Stimulated activated CD4-positive, alpha-beta T cell treated with anti-CD3 and anti-CD28 coated beads, Interleukin-4, amount 100 ng/mL, for 4 hours (primary cell): ENCODE measurements at regions not wholly inside any gene's neighbourhood (a gene's known extent, or its start where the extent isn't known, plus 50 kb on each side); places are given as distances from the start of the nearest gene placed in this dataset.
"Not testable (repeated sequence)": the region's sequence is repeated elsewhere in the genome, so short reads cannot be mapped to it uniquely, and the experiment has no call there.

Source experiments
- DNase-seq, 2 experiments: peaks; one replicate each; pipeline ENCODE4 v3.0.0-alpha.2; 2020

DNA sequence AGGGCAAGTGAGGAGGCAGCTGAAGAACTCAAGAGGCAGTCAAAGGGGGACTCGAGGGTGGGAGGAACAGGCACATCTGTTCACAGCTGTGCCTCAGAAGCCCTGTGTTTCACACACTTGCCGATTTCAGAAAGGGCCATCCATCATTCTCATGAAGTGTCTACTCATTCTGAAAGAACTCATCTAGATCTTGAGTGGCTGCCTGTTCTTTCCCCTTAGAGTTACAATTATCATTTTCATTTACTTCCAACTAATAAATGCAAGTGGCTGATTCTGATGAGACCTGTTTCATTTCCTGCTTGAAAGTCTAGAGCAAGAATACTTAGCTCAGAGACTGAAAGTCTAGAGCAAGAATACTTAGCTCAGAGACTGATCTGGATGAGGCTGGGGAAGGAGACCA lies 1145.1 kb downstream of the UQCRFS1 start:
- DNase-seq: no peak

DNA sequence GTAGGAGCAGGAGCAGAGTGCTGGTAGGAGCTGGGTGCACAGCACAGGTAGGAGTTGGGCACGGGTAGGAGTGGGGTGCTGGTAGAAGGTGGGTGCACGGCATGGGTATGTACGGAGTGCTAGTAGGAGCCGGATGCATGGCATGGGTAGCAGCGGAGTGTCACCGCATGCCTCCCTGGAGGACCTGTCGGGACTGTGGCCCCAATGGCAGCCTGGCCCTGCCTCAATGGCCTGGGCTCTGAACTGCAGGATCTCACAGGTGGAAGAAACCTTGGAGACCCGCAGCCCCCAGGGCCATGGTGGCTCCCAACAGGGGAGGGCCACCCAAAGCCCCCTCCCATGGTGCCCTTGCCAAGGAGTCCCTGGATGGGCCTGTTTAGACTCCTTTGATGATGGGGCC lies 1146.0 kb downstream of the UQCRFS1 start:
- DNase-seq: no peak

DNA sequence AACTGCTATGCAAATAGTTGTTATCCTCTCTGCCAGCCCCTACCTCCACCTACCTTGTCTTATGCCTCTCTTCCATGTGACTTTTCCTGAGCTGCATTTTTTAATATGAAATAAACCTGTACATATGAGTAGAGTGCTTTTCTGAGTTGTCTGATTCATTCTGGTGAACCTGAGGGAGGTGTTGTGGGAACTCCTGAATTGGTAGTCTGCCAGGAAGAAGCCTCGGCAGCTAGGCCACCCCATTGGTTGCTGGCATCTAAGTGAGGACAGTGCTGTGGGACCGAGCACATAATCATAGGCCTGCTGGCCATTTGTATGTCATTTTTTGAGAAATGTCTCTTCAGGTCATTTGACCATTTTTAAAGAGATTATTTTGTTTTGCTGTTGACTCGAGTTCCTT lies 1146.8 kb downstream of the UQCRFS1 start:
- no peak for DNase-seq

DNA sequence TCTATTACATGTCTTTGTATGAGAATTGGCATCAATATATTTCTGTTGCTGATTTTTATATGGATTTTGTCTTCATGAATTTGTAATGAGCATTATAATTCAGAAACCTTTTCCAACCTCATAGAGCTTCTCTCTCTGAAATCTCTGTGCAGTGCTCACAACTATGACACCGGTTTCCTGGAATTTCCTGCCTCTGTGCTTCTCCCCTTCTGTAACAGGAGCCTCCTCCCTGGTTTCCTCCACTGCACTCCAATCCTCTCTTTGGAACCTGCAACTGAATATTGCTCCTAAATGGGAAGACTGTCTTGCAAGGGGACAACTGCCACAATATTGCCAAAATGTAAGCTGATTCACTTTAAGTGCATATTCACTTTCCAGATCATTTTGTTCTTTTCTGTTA lies 1147.9 kb downstream of the UQCRFS1 start:
- no peak for DNase-seq

DNA sequence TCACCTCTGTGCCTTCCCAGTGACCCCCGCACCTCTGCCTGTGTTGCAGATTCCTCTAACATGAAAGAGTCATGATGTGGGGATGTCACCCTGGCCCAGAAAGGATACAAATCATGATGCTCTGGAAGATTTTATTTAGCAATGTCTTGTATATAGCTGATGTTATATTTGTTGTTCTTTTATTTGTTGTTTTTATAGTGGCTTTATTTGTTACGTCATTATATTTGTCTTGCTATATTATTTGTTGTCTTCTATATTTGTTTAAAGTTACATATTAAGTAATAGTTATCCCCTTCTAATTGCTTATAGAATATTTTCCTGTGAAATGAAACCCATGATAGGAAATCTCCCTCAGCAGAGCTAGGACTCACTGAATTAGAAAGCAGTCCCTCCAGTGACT lies 1149.2 kb downstream of the UQCRFS1 start:
- no peak for DNase-seq

DNA sequence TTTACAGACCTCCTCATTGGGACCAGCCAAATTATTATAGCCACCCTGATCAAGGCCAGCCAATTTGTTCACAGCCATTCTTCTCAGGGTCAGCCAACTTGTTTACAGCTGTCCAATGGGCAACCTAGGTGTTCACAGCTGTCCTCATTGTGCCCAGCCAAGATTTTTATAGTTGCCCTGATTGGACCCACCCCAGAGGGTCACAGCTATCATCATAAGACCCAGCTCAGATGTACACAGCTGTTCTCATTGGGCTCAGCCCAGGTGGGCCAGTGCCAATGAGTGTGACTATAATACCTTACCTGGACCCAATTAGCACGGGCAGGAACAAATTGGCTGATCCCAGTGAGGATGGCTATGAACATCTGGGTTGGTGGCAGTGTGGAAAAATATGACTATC lies 1151.8 kb downstream of the UQCRFS1 start:
- no peak for DNase-seq

DNA sequence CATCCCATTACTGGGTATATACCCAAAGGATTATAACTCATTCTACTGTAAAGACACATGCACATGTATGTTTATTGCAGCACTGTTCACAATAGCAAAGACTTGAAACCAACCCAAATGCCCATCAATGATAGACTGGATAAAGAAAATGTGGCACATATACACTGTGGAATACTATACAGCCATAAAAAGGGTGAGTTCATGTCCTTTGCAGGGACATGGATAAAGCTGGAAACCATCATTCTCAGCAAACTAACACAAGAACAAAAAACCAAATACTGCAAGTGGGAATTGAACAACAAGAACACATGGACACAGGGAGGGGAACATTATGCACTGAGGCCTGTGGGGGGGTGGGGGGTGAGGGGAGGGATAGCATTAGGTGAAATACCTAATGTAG lies 1155.9 kb downstream of the UQCRFS1 start:
- DNase-seq: not testable (repeated sequence)

DNA sequence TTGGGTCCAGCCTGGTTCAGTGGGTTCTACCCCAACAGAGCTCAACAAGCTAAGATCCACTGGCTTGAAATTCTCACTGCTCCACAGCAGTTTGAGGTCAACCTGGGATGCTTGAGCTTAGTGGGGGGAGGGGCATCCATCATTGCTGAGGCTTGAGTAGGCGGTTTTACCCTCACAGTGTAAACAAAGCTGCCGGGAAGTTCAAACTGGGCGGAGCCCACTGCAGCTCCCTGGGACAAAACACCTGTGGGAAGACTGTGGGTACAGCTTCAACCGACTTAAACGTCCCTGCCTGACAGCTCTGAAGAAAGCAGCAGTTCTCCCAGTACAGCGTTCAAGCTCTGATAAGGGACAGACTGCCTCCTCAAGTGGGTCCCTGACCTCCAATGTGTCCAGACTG lies 1161.9 kb downstream of the UQCRFS1 start:
- no peak for DNase-seq

DNA sequence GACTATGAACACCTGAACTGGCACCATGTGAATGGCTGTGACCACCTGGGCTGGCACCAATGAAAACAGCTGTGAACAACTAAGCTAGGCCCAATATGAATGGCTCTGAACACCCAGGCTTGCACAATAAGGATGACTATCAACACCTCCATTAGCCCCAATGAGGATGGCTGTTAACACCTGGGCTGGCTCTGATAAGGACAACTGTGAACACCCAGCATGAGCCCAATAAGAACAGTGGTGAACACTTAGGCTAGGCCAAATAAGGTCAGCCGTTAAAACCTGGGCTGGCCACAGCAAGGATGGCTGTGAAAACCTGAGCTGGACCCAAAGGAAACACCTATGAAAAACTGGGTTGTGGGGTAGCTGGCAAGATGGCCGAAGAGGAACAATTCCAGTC lies 1163.1 kb downstream of the UQCRFS1 start:
- no peak for DNase-seq

DNA sequence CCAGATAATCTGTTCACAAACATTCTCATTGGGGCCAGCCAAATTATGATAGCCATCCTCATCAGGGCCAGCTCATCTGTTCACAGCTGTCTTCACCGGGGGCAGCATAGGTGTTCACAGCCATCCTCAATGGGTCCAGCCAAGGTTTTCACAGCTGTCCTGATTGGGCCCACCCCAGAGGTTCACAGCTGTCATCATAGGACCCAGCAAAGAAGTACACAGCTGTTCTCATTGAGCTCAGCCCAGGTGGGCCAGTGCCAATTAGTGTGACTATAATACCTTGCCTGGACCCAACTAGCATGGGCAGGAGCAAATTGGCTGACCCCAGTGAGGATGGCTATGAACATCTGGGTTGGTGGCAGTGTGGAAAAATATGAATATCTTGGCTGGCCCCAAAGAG lies 1166.0 kb downstream of the UQCRFS1 start:
- DNase-seq: no peak

DNA sequence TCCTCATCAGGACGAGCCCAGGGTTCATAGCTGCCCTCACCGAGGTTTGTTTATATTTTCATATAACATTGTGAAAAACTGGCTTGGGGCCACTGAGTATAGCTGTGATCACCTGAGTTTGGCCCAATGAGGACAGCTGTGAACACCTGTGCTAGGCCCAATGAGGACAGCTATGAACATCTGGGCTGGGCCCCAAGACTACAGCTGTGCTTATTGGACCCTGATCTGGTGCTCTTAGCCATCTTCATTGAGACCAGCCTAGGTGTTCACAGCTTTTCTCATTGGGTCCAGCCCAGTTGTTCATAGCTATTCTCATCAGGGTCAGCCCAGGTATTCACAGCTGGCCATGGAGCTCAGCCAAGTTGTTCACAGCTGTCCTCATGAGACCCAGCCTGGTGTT lies 1167.3 kb downstream of the UQCRFS1 start:
- DNase-seq: no peak

DNA sequence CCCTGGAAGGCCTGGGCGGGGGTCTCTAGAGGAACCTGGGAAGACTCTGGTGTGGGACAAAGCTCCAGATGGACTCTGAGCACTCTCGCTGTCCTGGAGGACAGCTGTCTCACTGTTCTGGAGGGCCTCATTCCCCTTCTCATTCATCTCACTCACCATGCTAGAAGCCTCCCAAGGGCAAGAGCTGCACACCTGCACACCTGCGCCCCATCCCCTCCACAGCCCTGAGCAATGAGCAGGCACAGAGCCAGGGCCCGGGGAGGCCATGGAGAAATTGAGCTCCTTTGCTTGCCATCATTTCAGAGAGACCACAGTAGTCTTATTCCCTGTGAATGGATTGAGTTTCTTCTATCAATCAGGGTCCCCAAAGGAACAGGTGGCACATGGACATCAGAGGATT lies 1168.5 kb downstream of the UQCRFS1 start:
- no peak for DNase-seq

DNA sequence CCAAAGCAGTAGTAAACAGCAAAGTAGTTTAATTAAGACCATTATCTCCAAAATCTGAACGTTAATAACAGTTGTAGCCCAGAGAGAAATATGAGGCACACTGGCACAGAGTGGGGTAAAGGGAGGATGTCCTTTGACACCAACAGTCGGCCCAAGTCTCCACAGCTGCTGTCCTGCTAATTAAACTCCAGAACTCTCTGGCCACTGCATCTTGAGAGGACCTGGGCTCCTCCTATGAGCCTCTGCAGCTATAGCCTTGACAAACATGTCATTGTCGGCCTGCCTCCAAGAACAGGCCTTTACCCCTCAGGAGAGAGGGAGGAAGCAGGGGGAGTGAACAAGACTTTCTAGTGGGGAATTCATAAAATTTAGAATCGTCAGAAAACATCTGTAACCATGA lies 1170.4 kb downstream of the UQCRFS1 start:
- no peak for DNase-seq

DNA sequence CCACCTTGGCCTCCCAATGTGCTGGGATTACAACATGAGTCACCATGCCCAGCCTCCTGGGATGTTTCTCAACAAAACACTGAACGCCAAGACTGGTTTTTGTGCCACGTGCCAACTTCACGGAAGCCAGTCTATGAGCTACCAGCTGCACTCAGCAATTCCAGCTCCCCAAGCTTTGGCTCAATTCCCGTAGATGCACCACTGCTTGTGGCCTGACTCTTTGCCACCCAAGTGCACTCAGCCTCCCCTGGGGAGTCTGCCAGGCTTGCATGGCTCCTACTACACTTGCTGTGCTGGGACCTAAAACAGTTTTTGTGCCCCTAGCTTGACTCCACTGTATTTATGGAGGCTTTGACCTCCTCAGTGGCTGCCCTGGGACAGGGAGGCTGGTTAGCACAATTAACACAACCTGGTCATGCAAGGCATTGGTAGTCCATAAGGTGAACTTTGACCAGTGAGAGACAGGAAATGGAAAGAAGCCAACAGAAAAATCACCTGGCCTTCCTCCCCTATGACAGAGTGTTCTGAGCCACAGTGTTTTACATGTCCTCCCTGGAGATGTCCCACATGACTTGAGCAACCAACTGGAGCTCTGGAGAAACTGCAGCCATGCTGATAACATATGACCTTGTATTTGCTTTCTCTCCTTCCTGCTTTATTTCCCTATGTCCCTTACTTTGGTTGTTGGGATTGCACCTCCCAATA lies 1173.1 kb downstream of the UQCRFS1 start:
- no peak for DNase-seq

DNA sequence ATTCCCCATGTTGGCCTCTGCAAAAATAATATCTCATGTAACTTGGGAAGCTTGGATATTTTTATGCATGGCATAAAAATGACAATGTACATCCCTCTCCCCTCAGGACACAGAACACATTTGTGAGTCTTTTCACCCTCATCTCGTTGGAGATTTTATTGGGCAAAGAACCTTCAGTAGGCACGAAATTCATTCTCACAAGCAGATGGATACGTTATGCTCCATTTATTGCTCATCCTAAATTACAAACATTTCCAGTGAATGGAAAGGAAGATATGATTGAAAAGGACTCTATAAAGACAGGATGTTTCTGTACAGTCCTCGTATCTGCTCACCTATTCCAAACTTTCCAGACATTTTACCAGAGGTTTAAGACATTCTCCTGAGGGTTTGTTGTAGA lies 1175.8 kb downstream of the UQCRFS1 start:
- DNase-seq: no peak

DNA sequence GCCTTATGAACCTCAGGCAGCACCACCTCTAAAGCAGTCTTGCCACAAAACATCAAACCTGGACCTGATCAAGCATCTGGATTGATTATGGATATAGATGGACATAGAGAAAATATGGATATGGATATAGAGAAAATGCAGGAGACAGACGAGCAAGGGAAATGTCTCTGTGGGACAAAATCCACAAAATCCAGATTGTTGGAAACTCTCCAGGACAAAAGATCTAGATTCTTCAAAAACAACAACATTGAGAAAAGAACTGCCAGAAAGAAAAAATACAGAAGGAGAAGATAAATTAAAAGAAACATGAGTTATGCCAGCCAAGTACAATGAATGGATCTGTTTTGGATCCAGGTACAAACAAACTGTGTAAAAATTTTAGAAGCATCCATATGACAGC lies 1176.5 kb downstream of the UQCRFS1 start:
- DNase-seq: no peak

DNA sequence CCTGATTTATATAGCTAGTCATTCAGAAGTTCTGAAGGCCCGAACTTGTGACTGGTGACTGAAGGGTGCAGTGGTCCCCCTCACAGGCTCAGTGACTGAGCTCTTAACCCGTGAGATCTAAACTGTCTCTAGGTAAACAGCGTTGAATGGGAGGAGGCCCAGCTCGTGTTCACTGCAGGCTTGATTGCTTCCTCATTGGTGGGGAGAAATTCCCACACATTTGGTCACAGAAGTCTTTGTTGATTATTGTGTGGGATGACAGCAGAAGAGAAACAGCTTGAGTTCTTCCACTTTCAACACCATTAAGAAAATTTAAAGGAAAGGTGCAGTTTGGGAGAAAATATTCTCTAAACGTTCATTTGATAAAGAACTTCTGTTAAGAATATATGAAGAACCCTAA lies 1178.0 kb downstream of the UQCRFS1 start:
- DNase-seq: no peak

DNA sequence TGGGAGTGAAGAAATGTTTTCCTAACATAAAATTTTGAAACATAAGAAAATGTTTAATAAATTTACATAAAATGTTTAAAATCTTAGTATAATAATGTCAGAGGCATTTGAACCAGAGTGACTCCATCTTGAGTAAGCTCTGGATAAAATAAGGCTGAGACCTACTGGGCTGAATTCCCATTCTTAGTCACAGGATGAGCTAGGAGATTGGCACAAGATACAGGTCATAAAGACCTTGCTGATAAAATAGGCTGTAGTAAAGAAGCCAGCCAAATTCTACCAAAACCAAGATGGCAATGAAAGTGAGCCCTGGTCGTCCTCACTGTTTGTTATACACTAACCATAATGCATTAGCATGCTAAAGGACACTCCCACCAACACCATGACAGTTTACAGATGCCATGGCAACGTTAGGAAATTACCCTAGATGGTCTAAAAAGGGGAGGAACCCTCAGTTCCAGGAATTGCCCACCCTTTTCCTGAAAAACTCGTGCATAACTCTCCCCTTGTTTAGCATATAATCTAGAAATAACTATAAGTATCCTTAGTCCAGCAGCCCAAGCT lies 1184.0 kb downstream of the UQCRFS1 start:
- no peak for DNase-seq

DNA sequence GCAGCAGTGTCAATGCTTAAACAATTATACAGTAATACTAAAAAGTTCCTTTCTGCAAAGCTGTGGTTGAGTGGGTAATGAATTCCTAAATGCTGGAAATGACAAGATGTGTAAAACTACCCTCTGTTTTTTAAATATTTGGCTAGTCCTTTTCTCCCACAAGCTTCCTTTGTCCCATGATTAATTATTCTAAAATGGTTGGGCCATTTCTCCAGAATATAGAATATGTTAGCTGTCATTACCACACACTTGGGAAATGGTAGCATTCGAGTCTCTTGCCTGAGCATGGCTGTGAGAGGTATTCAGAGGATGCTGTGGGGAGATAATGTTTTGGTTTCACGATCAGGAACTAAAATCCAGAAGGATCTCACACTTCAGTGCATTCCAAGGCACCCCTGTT lies 1185.8 kb downstream of the UQCRFS1 start:
- DNase-seq: no peak

DNA sequence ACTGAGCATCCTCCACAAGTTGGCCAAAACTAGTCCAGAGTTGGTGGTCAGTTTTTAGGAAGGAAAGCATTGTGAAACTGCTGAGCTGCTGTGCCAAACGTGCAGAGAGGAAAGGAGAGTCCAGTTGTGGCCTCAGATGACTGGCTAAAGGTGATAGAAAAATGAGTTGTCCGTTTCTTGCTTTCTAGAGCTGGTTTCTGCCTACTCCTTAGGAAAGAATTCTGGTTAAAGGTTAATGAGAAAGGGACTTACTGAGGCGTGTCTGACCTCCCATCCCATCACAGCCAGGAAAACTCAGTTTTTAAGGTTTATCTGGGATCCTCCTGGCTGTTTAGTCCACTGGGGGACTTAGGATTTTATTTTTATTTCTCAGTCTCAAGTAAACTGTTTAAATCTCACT lies 1186.3 kb downstream of the UQCRFS1 start:
- no peak for DNase-seq

DNA sequence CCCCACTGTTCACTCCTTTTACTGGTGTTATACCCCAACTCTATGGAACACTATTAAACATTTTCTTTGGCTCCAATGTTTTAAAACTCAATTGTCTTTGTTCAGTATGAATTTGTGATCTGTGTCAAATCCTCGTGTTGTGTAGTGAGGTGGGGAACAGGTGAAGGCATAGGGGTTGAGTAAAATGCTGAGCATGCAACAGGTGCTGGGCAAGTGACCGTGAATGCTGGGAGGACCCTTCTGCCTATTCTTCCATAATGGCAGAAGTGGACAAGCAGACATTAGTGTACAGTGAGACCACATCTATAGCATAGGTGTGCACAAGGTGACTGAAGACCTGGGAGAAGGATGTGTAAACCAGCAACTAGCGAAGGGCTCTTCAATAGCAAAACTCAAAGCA lies 1188.0 kb downstream of the UQCRFS1 start:
- DNase-seq: no peak

DNA sequence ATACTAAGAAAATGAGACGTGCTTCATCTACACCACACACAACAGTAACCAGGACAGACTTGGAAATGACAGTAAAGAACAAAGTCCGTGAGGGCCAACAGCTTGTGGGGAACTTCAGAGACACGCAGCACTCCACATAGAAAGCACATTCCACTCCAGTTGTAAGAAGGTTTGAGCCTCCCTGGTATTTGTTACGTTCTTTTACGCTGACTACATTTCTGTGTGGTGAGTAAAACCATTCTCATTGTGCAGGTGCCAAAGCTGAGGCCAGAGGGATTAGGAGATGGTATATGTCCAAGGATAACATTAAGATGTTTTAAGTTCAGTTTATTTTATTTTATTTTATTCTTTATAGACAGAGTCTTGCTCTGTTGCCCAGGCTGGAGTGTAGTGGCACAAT lies 1189.9 kb downstream of the UQCRFS1 start:
- no peak for DNase-seq

DNA sequence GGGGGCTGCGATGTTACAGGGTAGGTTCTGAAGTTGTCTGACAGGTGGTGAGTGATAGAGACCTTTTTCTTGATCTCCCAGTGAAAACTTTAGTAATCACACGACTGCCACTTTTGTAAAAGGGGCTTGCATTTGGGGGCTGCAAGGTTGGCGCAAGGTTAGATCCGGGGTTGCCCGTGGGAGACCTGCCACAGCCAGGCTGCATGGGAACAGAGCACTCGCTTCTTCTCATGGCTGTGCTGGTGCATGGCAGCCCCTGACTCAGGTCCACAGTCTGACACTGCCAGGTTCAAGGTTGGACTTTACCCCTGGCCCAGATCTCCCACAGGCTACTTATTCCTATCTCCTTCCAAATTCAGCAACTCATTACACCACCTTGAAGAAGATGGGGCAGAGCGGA lies 1190.4 kb downstream of the UQCRFS1 start:
- DNase-seq: no peak

DNA sequence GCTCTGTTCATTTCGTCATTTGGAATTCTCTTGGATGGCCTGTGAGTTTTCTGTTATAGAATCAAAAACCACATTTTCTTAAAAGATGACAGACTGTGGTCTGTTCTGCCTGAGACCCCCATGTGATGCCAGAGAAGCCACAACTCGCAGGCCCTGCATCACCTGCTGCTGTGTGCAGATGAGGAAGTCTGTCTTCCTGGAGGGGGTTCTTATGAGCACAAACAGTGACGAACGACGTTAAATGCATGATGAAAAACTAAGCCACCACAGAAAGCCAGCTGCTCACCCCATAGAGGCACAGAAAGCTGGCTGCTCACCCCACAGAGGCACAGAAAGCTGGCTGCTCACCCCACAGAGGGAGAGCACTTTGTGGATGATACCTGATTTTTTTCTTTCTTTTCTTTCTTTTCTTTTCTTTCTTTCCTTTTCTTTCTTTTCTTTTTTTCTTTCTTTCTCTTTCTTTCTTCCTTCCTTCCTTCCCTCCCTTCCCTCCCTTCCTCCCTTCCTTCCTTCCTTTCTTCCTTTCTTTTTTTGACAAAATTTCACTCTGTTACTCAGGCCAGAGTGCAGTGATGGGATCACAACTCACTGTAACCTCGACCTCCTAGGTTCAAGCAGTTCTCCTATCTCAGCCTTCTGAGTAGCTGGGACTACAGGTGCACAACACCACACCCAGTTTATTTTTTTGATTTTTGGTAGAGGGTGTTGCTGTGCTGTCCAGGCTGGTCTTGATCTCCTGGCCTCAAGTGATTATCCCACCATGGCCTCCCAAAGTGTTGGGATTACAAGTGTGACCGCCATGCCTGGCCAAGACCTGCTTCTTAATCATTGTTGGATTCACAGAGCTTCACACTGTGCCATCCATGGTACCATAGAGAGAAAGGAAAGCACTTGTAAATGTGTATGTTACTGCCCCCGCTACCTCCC lies 1191.4 kb downstream of the UQCRFS1 start:
- no peak for DNase-seq
